Gastroesophageal sphincter (tissue), 3 donors: ENCODE measurements at regions not wholly inside any gene's neighbourhood (a gene's known extent, or its start where the extent isn't known, plus 50 kb on each side); places are given as distances from the start of the nearest gene placed in this dataset.

ENCODE experiments used
- EP300 ChIP-seq: sonication (generic); formaldehyde crosslinking; IDR thresholded peaks from one replicate; pipeline ENCODE4 v1.6.1; 2017; ENCODE audit warnings: antibody characterized with exemption, mild to moderate bottlenecking
- POLR2AphosphoS5 ChIP-seq: sonication (generic); formaldehyde crosslinking; IDR thresholded peaks from one replicate; pipeline ENCODE4 v1.6.1; 2017; ENCODE audit warnings: antibody characterized with exemption
- TF ChIP-seq, protein P1 (sequence below), 4 experiments: fragments of 200-600 bp in 2 of 4; fragments of 450-650 bp in 2 of 4; sonication (generic) in 1 of 4; IDR thresholded peaks; one replicate each; pipeline ENCODE4 v1.5.1; 2017 to 2019; ENCODE audit warnings: antibody characterized with exemption in 4 of 4, mild to moderate bottlenecking in 2 of 4, moderate library complexity in 2 of 4

DNA sequence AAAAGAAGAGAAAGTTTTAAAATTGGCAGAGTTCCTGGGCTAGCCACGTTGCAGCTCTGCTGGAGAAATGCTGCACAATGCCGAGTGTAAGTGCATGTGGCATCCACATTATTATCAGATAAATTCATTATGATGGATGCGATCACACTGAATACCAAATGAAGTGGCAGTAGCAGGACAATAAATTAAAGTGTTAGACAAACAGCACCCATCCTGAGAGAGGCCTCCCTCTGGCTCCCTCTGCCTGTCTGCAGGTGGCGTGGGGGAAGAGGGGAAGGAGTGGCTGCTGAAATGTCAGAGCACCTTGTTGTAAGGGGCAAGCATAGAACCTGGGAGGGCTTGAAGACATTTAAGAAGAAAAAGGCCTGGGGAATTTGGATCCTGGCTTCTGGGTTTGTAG lies 324.1 kb downstream of the HAPSTR1 start:
- TF ChIP-seq POLR2AphosphoS5 (no peak), EP300 (no peak)
- TF ChIP-seq, protein P1, sequence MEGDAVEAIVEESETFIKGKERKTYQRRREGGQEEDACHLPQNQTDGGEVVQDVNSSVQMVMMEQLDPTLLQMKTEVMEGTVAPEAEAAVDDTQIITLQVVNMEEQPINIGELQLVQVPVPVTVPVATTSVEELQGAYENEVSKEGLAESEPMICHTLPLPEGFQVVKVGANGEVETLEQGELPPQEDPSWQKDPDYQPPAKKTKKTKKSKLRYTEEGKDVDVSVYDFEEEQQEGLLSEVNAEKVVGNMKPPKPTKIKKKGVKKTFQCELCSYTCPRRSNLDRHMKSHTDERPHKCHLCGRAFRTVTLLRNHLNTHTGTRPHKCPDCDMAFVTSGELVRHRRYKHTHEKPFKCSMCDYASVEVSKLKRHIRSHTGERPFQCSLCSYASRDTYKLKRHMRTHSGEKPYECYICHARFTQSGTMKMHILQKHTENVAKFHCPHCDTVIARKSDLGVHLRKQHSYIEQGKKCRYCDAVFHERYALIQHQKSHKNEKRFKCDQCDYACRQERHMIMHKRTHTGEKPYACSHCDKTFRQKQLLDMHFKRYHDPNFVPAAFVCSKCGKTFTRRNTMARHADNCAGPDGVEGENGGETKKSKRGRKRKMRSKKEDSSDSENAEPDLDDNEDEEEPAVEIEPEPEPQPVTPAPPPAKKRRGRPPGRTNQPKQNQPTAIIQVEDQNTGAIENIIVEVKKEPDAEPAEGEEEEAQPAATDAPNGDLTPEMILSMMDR (IDR thresholded peaks at IDR 0.05), result no peak
